CD4-positive, CD25-positive, alpha-beta regulatory T cell (primary cell): ENCODE measurements at regions not wholly inside any gene's neighbourhood (a gene's known extent, or its start where the extent isn't known, plus 50 kb on each side); places are given as distances from the start of the nearest gene placed in this dataset.

ENCODE experiments used
- ATAC-seq, 2 donors: fragments of 150-1000 bp; cut with Tn5 transposase; one replicate each; pipeline ENCODE4 v1.10.0; 2021; ENCODE audit warnings: low read depth in 2 of 2, moderate number of reproducible peaks in 2 of 2, moderate library complexity in 1 of 2
- DNase-seq, 3 donors: peaks; one replicate each; pipeline versions ENCODE4 v3.0.0 to v3.0.0-alpha.2; 2012 to 2022; ENCODE audit warnings: mixed read lengths in 1 of 3
- H3K27ac ChIP-seq: one replicate; pipeline ENCODE4 v1.7.0; 2013; ENCODE audit warnings: mild to moderate bottlenecking, low read length; ENCODE audit not compliant: insufficient read depth, poor library complexity, severe bottlenecking
- H3K27me3 ChIP-seq: one replicate; pipeline ENCODE4 v1.7.0; 2013; ENCODE audit warnings: low read length; ENCODE audit not compliant: control insufficient read depth, insufficient read depth
- H3K36me3 ChIP-seq: one replicate; pipeline ENCODE4 v1.7.0; 2013; ENCODE audit warnings: mild to moderate bottlenecking, low read length, moderate library complexity; ENCODE audit not compliant: control insufficient read depth, insufficient read depth
- H3K4me1 ChIP-seq: 2 replicates; pipeline ENCODE4 v1.7.0; 2013; ENCODE audit warnings: mild to moderate bottlenecking, low read length; ENCODE audit not compliant: insufficient read depth, control insufficient read depth, poor library complexity, severe bottlenecking
- H3K4me3 ChIP-seq: one replicate; pipeline ENCODE4 v1.7.0; 2013; ENCODE audit warnings: low read depth, mild to moderate bottlenecking, low read length, moderate library complexity
- H3K9me3 ChIP-seq, 2 experiments: 1 replicate in 1 of 2; 2 replicates in 1 of 2; pipeline ENCODE4 v1.7.0; 2013; ENCODE audit warnings: low read length in 2 of 2, mild to moderate bottlenecking in 1 of 2, moderate library complexity in 1 of 2; ENCODE audit not compliant: control insufficient read depth in 2 of 2
- H3K27ac Mint-ChIP-seq, 3 donors: one replicate each; pipeline ENCODE4 v1.8.0; 2020 to 2022; ENCODE audit warnings: mild to moderate bottlenecking in 3 of 3, mixed read lengths in 3 of 3, moderate library complexity in 2 of 3
- H3K27me3 Mint-ChIP-seq: one replicate; pipeline ENCODE4 v1.8.0; 2022; ENCODE audit warnings: mild to moderate bottlenecking, mixed read lengths
- H3K36me3 Mint-ChIP-seq: one replicate; pipeline ENCODE4 v1.8.0; 2020; ENCODE audit warnings: mixed read lengths
- H3K4me1 Mint-ChIP-seq, 4 donors: one replicate each; pipeline ENCODE4 v1.8.0; 2020 to 2022; ENCODE audit warnings: mixed read lengths in 4 of 4, mild to moderate bottlenecking in 1 of 4
- H3K4me3 Mint-ChIP-seq, 4 donors: one replicate each; pipeline ENCODE4 v1.8.0; 2020 to 2022; ENCODE audit warnings: mild to moderate bottlenecking in 4 of 4, mixed read lengths in 4 of 4, moderate library complexity in 3 of 4
- H3K9me3 Mint-ChIP-seq, 7 donors: one replicate each; pipeline ENCODE4 v1.8.0; 2020 to 2022; ENCODE audit warnings: mixed read lengths in 7 of 7, mild to moderate bottlenecking in 3 of 7, moderate library complexity in 2 of 7

DNA sequence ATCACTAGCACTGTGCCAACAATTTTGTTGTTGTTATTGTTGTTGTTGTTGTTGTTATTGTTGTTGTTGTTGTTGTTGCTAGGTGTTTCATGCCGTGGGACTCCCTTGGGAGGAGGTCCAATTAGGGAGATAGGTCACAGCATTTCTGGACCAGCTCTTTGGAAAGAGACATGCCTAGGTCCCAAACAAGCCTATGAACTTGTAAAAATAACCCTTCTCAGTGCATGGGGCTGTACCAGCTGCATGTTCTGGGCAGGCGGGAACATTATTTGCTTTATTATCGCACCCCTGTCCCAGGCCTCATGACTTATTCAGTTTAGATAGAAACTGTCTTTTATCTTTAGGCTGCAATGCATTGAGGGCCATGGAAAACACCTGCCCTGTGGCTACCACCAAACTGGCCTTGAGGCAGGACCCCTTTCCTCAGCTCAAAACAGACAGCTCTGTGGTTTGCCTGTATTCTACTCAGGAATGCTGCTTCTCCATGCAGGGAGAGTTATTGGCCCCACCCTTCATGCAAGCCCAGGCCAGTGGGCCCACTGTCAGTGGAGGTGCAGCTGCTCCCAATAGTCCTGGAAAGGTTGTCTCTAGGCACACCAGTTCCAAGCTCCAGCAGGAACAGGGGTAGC lies 386.5 kb upstream of the BRINP3 start:
- H3K4me3 Mint-ChIP-seq, result no peak overlapping the region
- H3K27me3 Mint-ChIP-seq, result no peaks in the 10 kb centered on the region
- DNase-seq (no peak), ATAC-seq (no peak)
- no peaks in the 10 kb centered on the region for H3K36me3 ChIP-seq
- H3K36me3 Mint-ChIP-seq, result no peaks in the 10 kb centered on the region
- H3K27ac ChIP-seq, result no peak overlapping the region
- no peaks in the 10 kb centered on the region for H3K4me1 ChIP-seq
- no peaks in the 10 kb centered on the region for H3K27me3 ChIP-seq
- no peak overlapping the region for H3K4me3 ChIP-seq
- peaks cover 2 to 3% of the 10 kb centered on the region in 2 experiments for H3K9me3 ChIP-seq
- H3K4me1 Mint-ChIP-seq, result no peaks in the 10 kb centered on the region
- no peak overlapping the region for H3K27ac Mint-ChIP-seq
- H3K9me3 Mint-ChIP-seq, result peaks cover 0 to 22% (median 7%) of the 10 kb centered on the region in 7 donors

- ATAC-seq (no peak), DNase-seq (no peak)
- Histone ChIP-seq H3K9me3 (no peaks in the 10 kb centered on the region), H3K4me3 (no peak overlapping the region), H3K4me1 (no peaks in the 10 kb centered on the region), H3K27me3 (no peaks in the 10 kb centered on the region), H3K36me3 (no peaks in the 10 kb centered on the region), H3K27ac (no peak overlapping the region)
- Mint-ChIP-seq H3K4me1 (no peaks in the 10 kb centered on the region), H3K27ac (no peak overlapping the region), H3K36me3 (no peaks in the 10 kb centered on the region), H3K27me3 (no peaks in the 10 kb centered on the region), H3K9me3 (peaks cover 0 to 10% (median 6%) of the 10 kb centered on the region in 7 donors), H3K4me3 (no peak overlapping the region)
These were observed 402.7 kb upstream of the BRINP3 start for GRCh38 chr1:190880352-190880751.

GRCh38 chr1:190881064-190881463 lies 403.4 kb upstream of the BRINP3 start:
- no peak overlapping the region for H3K27ac Mint-ChIP-seq
- H3K9me3 Mint-ChIP-seq, result peaks cover 0 to 12% (median 6%) of the 10 kb centered on the region in 7 donors
- Histone ChIP-seq H3K9me3 (no peaks in the 10 kb centered on the region), H3K4me3 (no peak overlapping the region), H3K4me1 (no peaks in the 10 kb centered on the region), H3K36me3 (no peaks in the 10 kb centered on the region), H3K27ac (no peak overlapping the region), H3K27me3 (no peaks in the 10 kb centered on the region)
- no peaks in the 10 kb centered on the region for H3K4me1 Mint-ChIP-seq
- no peak for ATAC-seq
- no peak for DNase-seq
- no peaks in the 10 kb centered on the region for H3K27me3 Mint-ChIP-seq
- H3K36me3 Mint-ChIP-seq, result no peaks in the 10 kb centered on the region
- no peak overlapping the region for H3K4me3 Mint-ChIP-seq

DNA sequence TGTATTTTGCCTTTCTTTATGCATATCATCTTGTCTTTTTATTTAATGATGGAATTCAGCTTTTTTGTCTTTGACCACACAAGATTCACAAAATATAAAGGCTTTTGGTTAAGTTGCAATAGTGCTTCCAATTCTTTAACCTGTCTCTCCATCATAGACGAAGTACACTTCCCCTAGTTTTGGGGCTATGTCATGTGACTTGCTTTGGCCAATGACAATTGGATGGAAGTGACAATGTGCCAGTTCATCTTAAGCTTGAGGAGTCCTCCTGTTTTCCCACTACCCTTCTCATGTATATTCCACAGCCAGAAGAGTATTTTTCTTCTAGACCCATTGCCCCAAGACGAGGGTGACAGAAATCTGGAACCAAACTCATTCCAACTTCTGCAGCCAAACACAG lies 419.6 kb upstream of the BRINP3 start:
- Histone ChIP-seq H3K27me3 (no peaks in the 10 kb centered on the region), H3K9me3 (peaks cover 0 to 2% of the 10 kb centered on the region in 2 experiments), H3K4me1 (no peaks in the 10 kb centered on the region), H3K4me3 (no peak overlapping the region), H3K36me3 (no peaks in the 10 kb centered on the region), H3K27ac (no peak overlapping the region)
- Mint-ChIP-seq H3K9me3 (peaks cover 0 to 30% (median 10%) of the 10 kb centered on the region in 7 donors), H3K36me3 (no peaks in the 10 kb centered on the region), H3K27ac (no peak overlapping the region), H3K4me3 (no peak overlapping the region), H3K4me1 (no peaks in the 10 kb centered on the region), H3K27me3 (no peaks in the 10 kb centered on the region)
- no peak for ATAC-seq
- DNase-seq, result no peak

- no peak overlapping the region for H3K27ac Mint-ChIP-seq
These were observed 426.5 kb upstream of the BRINP3 start for GRCh38 chr1:190904091-190904695.

DNA sequence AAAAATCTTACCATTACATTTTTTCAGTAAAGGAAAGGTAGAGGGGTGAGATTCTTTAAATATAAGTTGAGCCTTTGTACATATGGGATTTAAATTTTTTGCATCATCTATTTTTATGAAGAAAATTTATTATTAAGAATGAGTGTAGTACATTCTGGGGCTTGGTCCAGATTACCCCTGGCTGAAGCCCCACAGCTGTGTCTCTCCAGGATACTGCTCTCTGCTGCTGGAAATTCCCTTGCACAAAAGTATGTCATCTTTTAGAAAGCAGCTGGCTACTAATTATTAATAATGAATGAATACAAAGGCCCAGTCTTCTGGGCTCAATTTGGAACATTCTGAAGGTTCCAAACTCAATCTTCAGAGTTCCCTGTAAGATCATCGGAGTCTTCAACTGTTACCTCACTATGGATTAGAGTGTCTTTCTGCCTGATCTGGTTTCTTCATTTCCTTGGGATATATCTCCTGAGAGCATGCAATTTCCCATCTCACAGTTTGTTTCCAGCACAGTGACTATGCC lies 428.6 kb upstream of the BRINP3 start:
- H3K4me3 Mint-ChIP-seq, result no peak overlapping the region
- ATAC-seq (no peak), DNase-seq (no peak)
- no peaks in the 10 kb centered on the region for H3K27me3 Mint-ChIP-seq
- H3K4me1 Mint-ChIP-seq, result no peaks in the 10 kb centered on the region
- H3K36me3 Mint-ChIP-seq, result no peaks in the 10 kb centered on the region
- no peaks in the 10 kb centered on the region for H3K4me1 ChIP-seq
- H3K27me3 ChIP-seq, result no peaks in the 10 kb centered on the region
- no peaks in the 10 kb centered on the region for H3K9me3 ChIP-seq
- H3K36me3 ChIP-seq, result no peaks in the 10 kb centered on the region
- no peak overlapping the region for H3K4me3 ChIP-seq
- H3K9me3 Mint-ChIP-seq, result peaks cover 0 to 11% (median 3%) of the 10 kb centered on the region in 7 donors
- no peak overlapping the region for H3K27ac Mint-ChIP-seq
- no peak overlapping the region for H3K27ac ChIP-seq

More at GRCh38 chr1:190904091-190904695, 426.5 kb upstream of the BRINP3 start:
- no peaks in the 10 kb centered on the region for H3K36me3 ChIP-seq
- H3K4me3 ChIP-seq, result no peak overlapping the region
- no peak overlapping the region for H3K27ac ChIP-seq
- Mint-ChIP-seq H3K27me3 (no peaks in the 10 kb centered on the region), H3K4me1 (no peaks in the 10 kb centered on the region), H3K36me3 (no peaks in the 10 kb centered on the region), H3K4me3 (no peak overlapping the region), H3K9me3 (peaks cover 0 to 27% (median 4%) of the 10 kb centered on the region in 7 donors)
- H3K4me1 ChIP-seq, result no peaks in the 10 kb centered on the region
- H3K27me3 ChIP-seq, result no peaks in the 10 kb centered on the region
- no peaks in the 10 kb centered on the region for H3K9me3 ChIP-seq
- DNase-seq (no peak), ATAC-seq (no peak)

- Histone ChIP-seq H3K27me3 (no peaks in the 10 kb centered on the region), H3K27ac (no peak overlapping the region), H3K4me3 (no peak overlapping the region), H3K36me3 (no peaks in the 10 kb centered on the region), H3K9me3 (no peaks in the 10 kb centered on the region), H3K4me1 (no peaks in the 10 kb centered on the region)
- DNase-seq (no peak), ATAC-seq (no peak)
- H3K4me3 Mint-ChIP-seq, result no peak overlapping the region
- no peaks in the 10 kb centered on the region for H3K4me1 Mint-ChIP-seq
- no peak overlapping the region for H3K27ac Mint-ChIP-seq
- H3K36me3 Mint-ChIP-seq, result no peaks in the 10 kb centered on the region
- H3K27me3 Mint-ChIP-seq, result no peaks in the 10 kb centered on the region
- H3K9me3 Mint-ChIP-seq, result peaks cover 0 to 19% (median 3%) of the 10 kb centered on the region in 7 donors
These were observed 430.6 kb upstream of the BRINP3 start for GRCh38 chr1:190908246-190908645.

DNA sequence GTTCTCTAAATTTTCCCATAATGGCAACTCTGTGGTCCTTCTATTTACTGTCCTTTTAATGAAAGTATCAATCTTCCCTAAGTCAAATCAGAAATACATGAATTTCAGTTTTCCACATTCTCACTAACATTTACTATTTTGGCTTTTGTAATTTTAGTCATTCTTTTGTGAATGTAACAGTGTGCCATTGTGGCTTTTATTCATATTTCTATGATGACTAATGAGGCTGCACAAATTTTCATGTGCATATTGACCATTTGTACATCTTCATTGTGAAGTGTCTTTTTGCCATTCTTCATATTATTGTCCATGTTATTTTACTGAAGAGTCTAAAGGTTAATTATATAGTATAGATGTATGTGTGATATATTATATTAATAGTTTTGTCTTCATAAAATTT lies 431.0 kb upstream of the BRINP3 start:
- Mint-ChIP-seq H3K27ac (no peak overlapping the region), H3K27me3 (no peaks in the 10 kb centered on the region), H3K4me1 (no peaks in the 10 kb centered on the region), H3K4me3 (no peak overlapping the region), H3K9me3 (peaks cover 0 to 19% (median 3%) of the 10 kb centered on the region in 7 donors), H3K36me3 (no peaks in the 10 kb centered on the region)
- no peaks in the 10 kb centered on the region for H3K27me3 ChIP-seq
- H3K4me3 ChIP-seq, result no peak overlapping the region
- no peak overlapping the region for H3K27ac ChIP-seq
- H3K4me1 ChIP-seq, result no peaks in the 10 kb centered on the region
- H3K9me3 ChIP-seq, result no peaks in the 10 kb centered on the region
- H3K36me3 ChIP-seq, result no peaks in the 10 kb centered on the region
- DNase-seq (no peak), ATAC-seq (no peak)
